Testis (tissue), 2 donors: ENCODE measurements at regions not wholly inside any gene's neighbourhood (a gene's known extent, or its start where the extent isn't known, plus 50 kb on each side); places are given as distances from the start of the nearest gene placed in this dataset.

Experiments used
- CTCF ChIP-seq, 3 experiments: fragments of 450-650 bp in 2 of 3; fragments of 200-600 bp in 1 of 3; sonication (generic) in 1 of 3; IDR thresholded peaks; one replicate each; pipeline ENCODE4 v1.5.1; 2016 to 2019; ENCODE audit warnings: antibody characterized with exemption in 3 of 3, mild to moderate bottlenecking in 2 of 3, moderate library complexity in 1 of 3
- POLR2A ChIP-seq: fragments of 450-650 bp; IDR thresholded peaks from one replicate; pipeline ENCODE4 v1.6.1; 2017; ENCODE audit warnings: antibody characterized with exemption, mild to moderate bottlenecking, moderate library complexity

GRCh38 chr5:84831701-84832100 lies 447.0 kb upstream of the EDIL3 start:
- TF ChIP-seq CTCF (IDR thresholded peaks at IDR 0.05): no peak
- TF ChIP-seq POLR2A: no peak
